D341Med (cell line): ENCODE measurements at regions not wholly inside any gene's neighbourhood (a gene's known extent, or its start where the extent isn't known, plus 50 kb on each side); places are given as distances from the start of the nearest gene placed in this dataset.
A peak's percentile ranks its signal among the peaks of the same experiment; 100 is the strongest.

Source experiments
- DNase-seq: peaks from one replicate; pipeline ENCODE4 v3.0.0; 2012; ENCODE audit warnings: low spot score

DNA sequence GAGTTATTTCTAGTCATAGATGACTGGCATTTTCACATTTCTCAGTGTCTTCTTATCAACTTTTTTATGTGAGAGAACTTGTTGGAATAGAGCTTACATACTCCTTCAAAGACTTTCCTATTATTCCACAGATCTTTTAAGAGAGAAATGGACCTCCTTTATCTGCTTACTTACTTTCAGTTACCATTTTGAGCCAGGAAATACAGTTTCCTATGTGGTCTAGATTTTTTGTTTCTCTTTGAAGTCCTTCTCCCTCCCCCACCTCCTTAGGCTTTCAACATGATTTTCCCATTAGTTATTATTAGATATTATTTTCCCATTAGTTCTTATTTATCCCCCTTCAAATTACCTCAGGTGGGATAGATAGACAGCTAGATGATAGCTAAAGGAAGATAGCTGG is 289.1 kb upstream of the ITGA1 start:
- no peak for DNase-seq

GRCh38 chr5:52502460-52502999 is 285.2 kb upstream of the ITGA1 start:
- DNase-seq, result peak; percentile 47

GRCh38 chr5:52504584-52505240 is 283.0 kb upstream of the ITGA1 start:
- DNase-seq, result no peak

- no peak for DNase-seq
Observed at GRCh38 chr5:52517667-52518066, 270.0 kb upstream of the ITGA1 start.

GRCh38 chr5:52520171-52520570 is 267.5 kb upstream of the ITGA1 start:
- no peak for DNase-seq

DNA sequence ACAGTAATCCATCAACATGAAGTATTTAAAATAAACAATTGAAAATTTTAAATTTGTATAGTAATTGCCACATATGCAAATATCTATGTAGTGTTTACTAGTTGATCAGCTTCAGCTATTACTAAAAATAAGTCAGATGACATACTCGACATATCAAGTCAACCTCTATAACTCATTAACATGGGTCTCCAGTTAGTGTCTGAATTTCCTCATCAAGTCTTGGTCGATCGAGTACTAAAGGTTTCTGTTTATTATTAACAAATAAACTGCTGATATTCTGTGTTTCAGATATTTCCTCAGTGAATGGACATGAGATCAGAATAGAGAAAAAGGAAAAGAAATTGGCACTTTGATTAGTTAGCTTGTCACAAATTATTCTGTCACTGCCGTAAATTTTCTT is 266.5 kb upstream of the ITGA1 start:
- DNase-seq, result no peak

GRCh38 chr5:52523701-52524100 is 264.0 kb upstream of the ITGA1 start:
- no peak for DNase-seq

- no peak for DNase-seq
Observed at GRCh38 chr5:52531105-52531504, 256.6 kb upstream of the ITGA1 start.

DNA sequence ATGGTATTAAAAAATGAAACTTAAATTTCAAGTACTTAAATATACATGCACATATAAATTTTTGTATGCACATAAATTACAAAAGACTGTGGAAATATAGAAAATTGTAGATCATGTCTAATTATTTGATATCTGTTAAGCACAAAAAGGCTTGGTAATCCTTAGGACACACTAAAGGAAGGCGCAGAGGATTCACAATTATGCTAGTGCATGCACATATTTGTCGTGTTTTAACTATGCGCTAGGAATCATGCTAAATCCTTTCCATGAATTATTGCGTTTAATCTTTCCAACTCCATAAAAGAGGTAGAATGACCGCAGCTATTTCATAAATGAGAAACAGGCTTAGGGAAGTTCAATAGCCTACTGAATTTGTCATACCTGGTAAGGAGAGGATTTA is 244.1 kb upstream of the ITGA1 start:
- no peak for DNase-seq

- no peak for DNase-seq
Observed at GRCh38 chr5:52544738-52545137, 243.0 kb upstream of the ITGA1 start.

DNA sequence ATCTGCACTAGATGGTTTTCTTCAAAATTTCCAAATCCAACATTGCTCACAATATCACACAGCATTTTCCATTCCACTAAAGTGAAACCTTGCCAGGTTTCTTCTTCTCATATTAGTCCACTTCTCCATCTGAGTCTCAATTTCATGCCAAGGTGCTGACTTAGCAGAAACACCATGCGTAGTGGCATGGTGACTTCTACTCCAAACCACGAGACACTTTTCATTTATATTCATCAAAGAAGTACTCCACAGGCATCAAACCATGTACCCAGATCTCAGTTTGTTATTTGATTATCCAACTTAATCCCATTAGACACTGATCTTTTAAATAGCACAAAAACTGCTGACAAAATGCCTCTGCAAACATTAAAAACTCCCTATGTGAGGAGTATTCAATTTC is 233.4 kb upstream of the ITGA1 start:
- DNase-seq, result no peak

DNA sequence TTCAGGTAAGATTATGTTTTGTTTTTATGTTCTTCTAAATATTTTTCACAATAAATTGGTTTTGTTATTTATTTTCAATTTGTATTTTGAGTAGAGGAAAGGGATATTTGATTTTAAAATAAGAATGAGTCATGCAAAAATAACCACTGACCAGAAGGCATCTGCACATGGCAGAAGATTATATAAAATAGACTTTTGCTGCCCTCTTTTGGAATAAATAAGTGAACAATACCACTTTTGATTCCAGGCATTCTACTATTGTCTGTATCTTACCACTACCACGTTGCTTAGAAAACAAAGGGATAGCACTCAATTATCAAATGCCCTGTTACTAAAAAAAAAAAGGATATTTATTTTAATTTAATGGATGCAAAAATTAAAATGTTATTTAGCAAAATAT is 227.3 kb upstream of the ITGA1 start:
- DNase-seq, result peak; percentile 26

DNA sequence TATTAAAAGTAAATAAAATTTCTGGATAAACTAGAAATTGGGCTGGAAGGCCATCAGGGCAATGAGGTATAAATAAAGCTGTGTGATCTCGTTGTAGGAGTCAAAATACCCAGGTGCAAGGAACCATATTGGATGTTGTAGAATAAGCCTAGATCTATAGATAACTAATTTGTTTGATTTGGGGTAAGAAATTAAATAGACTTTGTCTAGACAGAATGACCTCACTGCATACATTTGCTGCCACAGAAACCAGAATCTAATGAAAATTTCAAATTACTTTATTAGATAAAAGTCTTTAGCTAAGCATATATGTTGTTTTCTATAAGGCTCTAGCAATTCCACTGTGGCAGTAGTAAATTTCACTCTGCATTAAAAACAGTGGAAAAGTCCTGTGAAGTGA is 225.2 kb upstream of the ITGA1 start:
- DNase-seq, result no peak

DNA sequence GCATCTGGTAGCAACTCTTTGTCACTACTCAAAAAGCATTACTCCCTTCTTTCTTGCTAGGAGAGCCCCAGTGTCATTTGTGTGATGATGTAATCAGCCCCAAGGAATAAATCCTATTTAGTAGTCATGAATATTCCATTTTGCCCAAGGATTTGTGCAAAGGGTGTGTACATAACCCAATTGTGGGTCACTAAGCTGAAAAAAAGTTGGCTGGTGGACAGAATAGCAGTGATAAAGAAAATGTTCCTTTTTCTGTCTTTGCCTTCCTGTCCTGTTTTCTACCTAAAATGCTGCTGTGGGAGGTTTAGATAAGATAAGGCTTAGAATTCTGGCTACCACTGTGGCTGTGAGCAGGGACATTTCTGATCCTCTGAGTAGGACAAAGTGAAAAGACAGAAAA is 223.1 kb upstream of the ITGA1 start:
- no peak for DNase-seq

GRCh38 chr5:52577546-52577945 is 210.2 kb upstream of the ITGA1 start:
- no peak for DNase-seq

DNA sequence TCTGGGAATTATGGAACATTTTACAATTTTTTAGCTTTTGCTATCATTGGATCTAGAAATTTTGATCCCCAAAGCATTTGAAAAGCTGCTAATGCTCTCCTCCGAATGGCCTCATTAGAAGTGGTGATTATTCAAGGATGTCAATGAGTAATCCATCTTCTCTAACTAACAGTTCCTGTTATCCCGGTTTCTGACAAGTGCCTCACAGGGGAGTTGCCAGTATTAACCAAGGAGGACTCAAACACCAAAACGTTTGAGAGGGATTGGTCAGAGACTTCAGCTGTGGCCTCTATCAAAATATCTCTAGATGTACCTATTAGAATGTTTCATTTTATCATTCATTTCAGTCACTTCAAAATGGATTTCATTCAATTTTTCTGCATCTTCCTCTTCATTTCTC is 208.3 kb upstream of the ITGA1 start:
- no peak for DNase-seq

GRCh38 chr5:52580921-52581320 is 206.8 kb upstream of the ITGA1 start:
- no peak for DNase-seq

DNA sequence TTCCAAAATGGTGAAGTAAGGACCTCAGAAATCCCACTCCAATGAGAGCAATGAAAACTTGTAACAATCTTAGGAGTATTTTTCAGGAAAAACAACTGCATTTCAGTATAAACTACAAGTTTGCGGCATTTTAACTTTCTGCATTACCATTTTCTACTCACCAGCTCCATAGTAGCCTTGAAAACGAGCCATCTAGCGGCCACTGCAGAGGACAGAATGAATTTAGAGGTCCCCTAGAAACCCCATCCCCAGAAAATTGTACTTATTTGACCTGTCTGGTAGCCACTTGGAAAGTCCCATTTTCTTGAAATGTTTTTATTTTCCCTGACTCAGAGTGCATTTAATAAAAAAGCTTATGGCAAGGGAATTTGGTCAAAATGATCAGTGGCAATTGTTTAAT is 205.4 kb upstream of the ITGA1 start:
- DNase-seq, result no peak

GRCh38 chr5:52587131-52587530 is 200.6 kb upstream of the ITGA1 start:
- no peak for DNase-seq

GRCh38 chr5:52597625-52598024 is 190.1 kb upstream of the ITGA1 start:
- DNase-seq, result no peak

- no peak for DNase-seq
Observed at GRCh38 chr5:52598968-52599367, 188.7 kb upstream of the ITGA1 start.

- DNase-seq, result no peak
Observed at GRCh38 chr5:52603778-52604554, 183.8 kb upstream of the ITGA1 start.
